ENCODE measurements at regions not wholly inside any gene's neighbourhood (a gene's known extent, or its start where the extent isn't known, plus 50 kb on each side); places are given as distances from the start of the nearest gene placed in this dataset.

GRCh38 chr7:110593355-110593754 is 497.6 kb upstream of the LRRN3 start:
- Histone ChIP-seq H3K27ac (no peak overlapping the region), H3K4me2 (ENCODE audit: low read length) (no peak overlapping the region), H3K4me3 (ENCODE audit: low read depth, low read length) (no peak overlapping the region), H3K4me1 (no peaks in the 10 kb centered on the region), H3K36me3 (ENCODE audit: control insufficient read depth, insufficient read depth, low read length) (no peaks in the 10 kb centered on the region), H3K9ac (no peak overlapping the region), H3K27me3 (ENCODE audit: control insufficient read depth, insufficient read depth, low read length) (no peaks in the 10 kb centered on the region), H3K79me2 (no peaks in the 10 kb centered on the region), H2AFZ (no peak overlapping the region), H3K9me3 (ENCODE audit: control insufficient read depth, low read length) (no peaks in the 10 kb centered on the region)
- no peak for TF ChIP-seq CTCF (IDR thresholded peaks at IDR 0.05)

- Histone ChIP-seq H3K27ac (no peak overlapping the region), H3K9me3 (ENCODE audit: control insufficient read depth, low read length) (no peaks in the 10 kb centered on the region), H3K4me1 (no peaks in the 10 kb centered on the region), H3K27me3 (ENCODE audit: control insufficient read depth, insufficient read depth, low read length) (no peaks in the 10 kb centered on the region), H3K4me2 (ENCODE audit: low read length) (no peak overlapping the region), H3K9ac (no peak overlapping the region), H2AFZ (no peak overlapping the region), H3K79me2 (no peaks in the 10 kb centered on the region), H3K36me3 (ENCODE audit: control insufficient read depth, insufficient read depth, low read length) (no peaks in the 10 kb centered on the region), H3K4me3 (ENCODE audit: low read depth, low read length) (no peak overlapping the region)
- no peak for TF ChIP-seq CTCF (IDR thresholded peaks at IDR 0.05)
Observed at GRCh38 chr7:110595694-110596093, 495.2 kb upstream of the LRRN3 start.

GRCh38 chr7:110600956-110601355 is 490.0 kb upstream of the LRRN3 start:
- no peaks in the 10 kb centered on the region for H3K27me3 ChIP-seq (ENCODE audit: control insufficient read depth, insufficient read depth, low read length)
- H3K4me3 ChIP-seq (ENCODE audit: low read depth, low read length): no peak overlapping the region
- no peaks in the 10 kb centered on the region for H3K36me3 ChIP-seq (ENCODE audit: control insufficient read depth, insufficient read depth, low read length)
- H3K4me2 ChIP-seq (ENCODE audit: low read length): no peak overlapping the region
- no peaks in the 10 kb centered on the region for H3K79me2 ChIP-seq
- no peaks in the 10 kb centered on the region for H3K4me1 ChIP-seq
- H2AFZ ChIP-seq: no peak overlapping the region
- no peaks in the 10 kb centered on the region for H3K9me3 ChIP-seq (ENCODE audit: control insufficient read depth, low read length)
- H3K27ac ChIP-seq: no peak overlapping the region
- TF ChIP-seq CTCF (IDR thresholded peaks at IDR 0.05): no peak
- no peak overlapping the region for H3K9ac ChIP-seq

GRCh38 chr7:110601710-110602109 is 489.2 kb upstream of the LRRN3 start:
- Histone ChIP-seq H3K9me3 (ENCODE audit: control insufficient read depth, low read length) (no peaks in the 10 kb centered on the region), H3K4me3 (ENCODE audit: low read depth, low read length) (no peak overlapping the region), H3K36me3 (ENCODE audit: control insufficient read depth, insufficient read depth, low read length) (no peaks in the 10 kb centered on the region), H3K9ac (no peak overlapping the region), H3K27me3 (ENCODE audit: control insufficient read depth, insufficient read depth, low read length) (no peaks in the 10 kb centered on the region), H3K27ac (no peak overlapping the region), H3K79me2 (no peaks in the 10 kb centered on the region), H3K4me1 (no peaks in the 10 kb centered on the region), H3K4me2 (ENCODE audit: low read length) (no peak overlapping the region), H2AFZ (no peak overlapping the region)
- TF ChIP-seq CTCF (IDR thresholded peaks at IDR 0.05): no peak

GRCh38 chr7:110604206-110604605 is 486.7 kb upstream of the LRRN3 start:
- Histone ChIP-seq H3K27ac (no peak overlapping the region), H3K9me3 (ENCODE audit: control insufficient read depth, low read length) (no peaks in the 10 kb centered on the region), H3K4me3 (ENCODE audit: low read depth, low read length) (no peak overlapping the region), H3K4me2 (ENCODE audit: low read length) (no peak overlapping the region), H3K36me3 (ENCODE audit: control insufficient read depth, insufficient read depth, low read length) (no peaks in the 10 kb centered on the region), H3K9ac (no peak overlapping the region), H3K4me1 (no peaks in the 10 kb centered on the region), H3K27me3 (ENCODE audit: control insufficient read depth, insufficient read depth, low read length) (no peaks in the 10 kb centered on the region), H3K79me2 (no peaks in the 10 kb centered on the region), H2AFZ (no peak overlapping the region)
- TF ChIP-seq CTCF (IDR thresholded peaks at IDR 0.05): no peak
